HEK293 (cell line): ENCODE measurements at regions not wholly inside any gene's neighbourhood (a gene's known extent, or its start where the extent isn't known, plus 50 kb on each side); places are given as distances from the start of the nearest gene placed in this dataset.

ENCODE experiments used
- CTCF ChIA-PET: fragments of 350-600 bp; formaldehyde crosslinking; extraction: SDS; loops from one replicate; lab custom pipeline; 2021; ENCODE audit warnings: antibody characterized with exemption; lab: Yijun Ruan, JAX
- POLR2A ChIA-PET: fragments of 300-600 bp; formaldehyde crosslinking; extraction: SDS; loops from one replicate; lab custom pipeline; 2020; ENCODE audit warnings: antibody characterized with exemption, inconsistent platforms; lab: Yijun Ruan, JAX
- H3K27ac ChIP-seq: fragments of 200-500 bp; sonication (Bioruptor generic); 2 replicates; pipeline ENCODE4 v1.5.1; 2014; ENCODE audit warnings: low read depth, low read length, control low read depth, inconsistent platforms; ENCODE audit errors: extremely low read depth
- H3K36me3 ChIP-seq, 2 experiments: fragments of 200-500 bp in 1 of 2; sonication (Bioruptor generic) in 1 of 2; 1 replicate in 1 of 2; 2 replicates in 1 of 2; pipeline ENCODE4 v1.5.1; 2014 to 2017; ENCODE audit warnings: inconsistent platforms in 2 of 2, low read length in 2 of 2; ENCODE audit not compliant: control insufficient read depth in 2 of 2, insufficient read depth in 1 of 2
- H3K4me1 ChIP-seq: fragments of 200-500 bp; sonication (Bioruptor generic); 2 replicates; pipeline ENCODE4 v1.5.1; 2014; ENCODE audit warnings: mild to moderate bottlenecking, low read length, inconsistent platforms; ENCODE audit not compliant: control insufficient read depth, insufficient read depth
- H3K4me3 ChIP-seq: 2 replicates; pipeline ENCODE4 v1.5.1; 2011; ENCODE audit warnings: low read depth, mild to moderate bottlenecking, control low read depth, low read length, moderate library complexity
- H3K9me3 ChIP-seq: fragments of 200-500 bp; sonication (Bioruptor generic); 2 replicates; pipeline ENCODE4 v1.5.1; 2014; ENCODE audit warnings: low read depth, low read length, inconsistent platforms; ENCODE audit not compliant: control insufficient read depth, insufficient read depth
- BCL11B ChIP-seq: fragments of 450-650 bp; formaldehyde crosslinking; IDR thresholded peaks from 2 replicates; pipeline ENCODE4 v1.5.1; 2016; ENCODE audit warnings: low read depth, missing biosample characterization, missing genetic modification characterization
- GLI4 ChIP-seq: fragments of 450-650 bp; formaldehyde crosslinking; IDR thresholded peaks from 2 replicates; pipeline ENCODE4 v1.5.1; 2016; ENCODE audit warnings: missing biosample characterization, missing genetic modification characterization
- HOXA7 ChIP-seq: sonication (generic); formaldehyde crosslinking; IDR thresholded peaks from 2 replicates; pipeline ENCODE4 v1.8.1; 2022; ENCODE audit warnings: missing genetic modification reagents, borderline replicate concordance
- MEIS1 ChIP-seq: sonication (generic); formaldehyde crosslinking; IDR thresholded peaks from 2 replicates; pipeline ENCODE4 v1.8.1; 2022; ENCODE audit warnings: missing genetic modification reagents, mild to moderate bottlenecking, borderline replicate concordance
- REPIN1 ChIP-seq: fragments of 450-650 bp; formaldehyde crosslinking; IDR thresholded peaks from 2 replicates; pipeline ENCODE4 v1.5.1; 2017; ENCODE audit warnings: missing biosample characterization, missing genetic modification characterization, low read depth
- SCRT1 ChIP-seq: fragments of 450-650 bp; formaldehyde crosslinking; IDR thresholded peaks from 2 replicates; pipeline ENCODE4 v1.5.1; 2016; ENCODE audit warnings: missing biosample characterization, missing genetic modification characterization, borderline replicate concordance
- SP2 ChIP-seq: fragments of 450-650 bp; formaldehyde crosslinking; IDR thresholded peaks from 2 replicates; pipeline ENCODE4 v1.5.1; 2016; ENCODE audit warnings: missing biosample characterization, missing genetic modification characterization
- ZEB2 ChIP-seq: fragments of 450-650 bp; formaldehyde crosslinking; IDR thresholded peaks from 2 replicates; pipeline ENCODE4 v1.5.1; 2016; ENCODE audit warnings: missing biosample characterization, missing genetic modification characterization
- ZNF10 ChIP-seq: fragments of 450-650 bp; formaldehyde crosslinking; IDR thresholded peaks from 2 replicates; pipeline ENCODE4 v1.5.1; 2017; ENCODE audit warnings: missing biosample characterization, missing genetic modification characterization
- ZNF146 ChIP-seq: fragments of 450-650 bp; formaldehyde crosslinking; IDR thresholded peaks from 2 replicates; pipeline ENCODE4 v1.5.1; 2016; ENCODE audit warnings: missing biosample characterization, missing genetic modification characterization
- ZNF16 ChIP-seq: fragments of 450-650 bp; formaldehyde crosslinking; IDR thresholded peaks from 2 replicates; pipeline ENCODE4 v1.5.1; 2016; ENCODE audit warnings: low read depth, missing biosample characterization, missing genetic modification characterization
- ZNF23 ChIP-seq: fragments of 450-650 bp; formaldehyde crosslinking; IDR thresholded peaks from 2 replicates; pipeline ENCODE4 v1.5.1; 2016; ENCODE audit warnings: missing biosample characterization, missing genetic modification characterization, borderline replicate concordance
- ZNF324 ChIP-seq: fragments of 450-650 bp; formaldehyde crosslinking; IDR thresholded peaks from 2 replicates; pipeline ENCODE4 v1.5.1; 2016; ENCODE audit warnings: missing biosample characterization, missing genetic modification characterization
- ZNF354C ChIP-seq: fragments of 450-650 bp; formaldehyde crosslinking; IDR thresholded peaks from 2 replicates; pipeline ENCODE4 v1.5.1; 2016; ENCODE audit warnings: missing biosample characterization, missing genetic modification characterization, low read depth, borderline replicate concordance
- ZNF37A ChIP-seq: fragments of 450-650 bp; IDR thresholded peaks from 2 replicates; pipeline ENCODE4 v1.5.1; 2018; ENCODE audit warnings: missing biosample characterization, missing genetic modification characterization
- ZNF416 ChIP-seq: fragments of 450-650 bp; formaldehyde crosslinking; IDR thresholded peaks from 2 replicates; pipeline ENCODE4 v1.5.1; 2016; ENCODE audit warnings: missing biosample characterization, missing genetic modification characterization
- ZNF558 ChIP-seq: fragments of 450-650 bp; formaldehyde crosslinking; IDR thresholded peaks from 2 replicates; pipeline ENCODE4 v1.5.1; 2016; ENCODE audit warnings: missing biosample characterization, missing genetic modification characterization
- ZNF561 ChIP-seq: fragments of 450-650 bp; IDR thresholded peaks from 2 replicates; pipeline ENCODE4 v1.5.1; 2018; ENCODE audit warnings: missing biosample characterization, missing genetic modification characterization, borderline replicate concordance
- ZNF610 ChIP-seq: fragments of 450-650 bp; formaldehyde crosslinking; IDR thresholded peaks from 2 replicates; pipeline ENCODE4 v1.5.1; 2016; ENCODE audit warnings: missing biosample characterization, missing genetic modification characterization, borderline replicate concordance
- ZNF623 ChIP-seq: fragments of 450-650 bp; formaldehyde crosslinking; IDR thresholded peaks from 2 replicates; pipeline ENCODE4 v1.5.1; 2016; ENCODE audit warnings: missing biosample characterization, missing genetic modification characterization
- ZNF660 ChIP-seq: fragments of 450-650 bp; IDR thresholded peaks from 2 replicates; pipeline ENCODE4 v1.5.1; 2018; ENCODE audit warnings: missing biosample characterization, mild to moderate bottlenecking, missing genetic modification characterization
- ZNF670 ChIP-seq: fragments of 450-650 bp; formaldehyde crosslinking; IDR thresholded peaks from 2 replicates; pipeline ENCODE4 v1.5.1; 2016; ENCODE audit warnings: missing biosample characterization, missing genetic modification characterization, low read depth
- ZNF677 ChIP-seq: fragments of 450-650 bp; IDR thresholded peaks from 2 replicates; pipeline ENCODE4 v1.5.0; 2018; ENCODE audit warnings: missing biosample characterization, mild to moderate bottlenecking, missing genetic modification characterization, moderate library complexity
- ZNF701 ChIP-seq: fragments of 450-650 bp; formaldehyde crosslinking; IDR thresholded peaks from 2 replicates; pipeline ENCODE4 v1.5.1; 2016; ENCODE audit warnings: missing biosample characterization, missing genetic modification characterization
- ZNF747 ChIP-seq: fragments of 450-650 bp; formaldehyde crosslinking; IDR thresholded peaks from 2 replicates; pipeline ENCODE4 v1.5.1; 2016; ENCODE audit warnings: missing biosample characterization, missing genetic modification characterization
- TF ChIP-seq, protein P1 (sequence below): fragments of 450-650 bp; formaldehyde crosslinking; IDR thresholded peaks from 2 replicates; pipeline ENCODE4 v1.5.1; 2016; ENCODE audit warnings: missing biosample characterization, missing genetic modification characterization
- TF ChIP-seq, protein P2 (sequence below): fragments of 450-650 bp; formaldehyde crosslinking; IDR thresholded peaks from 2 replicates; pipeline ENCODE4 v1.5.1; 2016; ENCODE audit warnings: missing biosample characterization, missing genetic modification characterization
- TF ChIP-seq, protein P3 (sequence below): fragments of 450-650 bp; formaldehyde crosslinking; IDR thresholded peaks from 2 replicates; pipeline ENCODE4 v1.5.1; 2017; ENCODE audit warnings: missing biosample characterization, missing genetic modification characterization
- TF ChIP-seq, protein P4 (sequence below): fragments of 450-650 bp; formaldehyde crosslinking; IDR thresholded peaks from 2 replicates; pipeline ENCODE4 v1.5.1; 2016; ENCODE audit warnings: missing biosample characterization, missing genetic modification characterization

DNA sequence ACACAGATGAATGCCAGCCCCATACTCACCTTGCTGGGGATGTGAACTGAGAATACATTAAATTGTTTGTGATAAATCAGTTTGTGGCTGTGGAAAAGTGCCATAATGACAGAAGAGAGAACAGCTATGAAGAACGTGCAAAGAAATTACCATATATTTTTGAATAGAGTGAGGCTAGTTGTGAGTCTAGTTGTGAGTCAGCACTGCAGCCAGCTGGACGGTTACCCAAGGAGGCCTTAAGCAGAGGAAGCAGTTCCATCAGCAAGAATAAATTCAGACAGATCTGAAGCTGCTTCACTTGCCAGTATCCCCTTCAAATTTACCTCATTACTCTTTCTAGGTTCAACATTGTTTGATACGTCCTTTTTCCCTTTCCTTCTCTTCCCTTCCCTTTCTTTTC, 446.0 kb downstream of the MTRR start:
- Histone ChIP-seq H3K27ac (no peak overlapping the region), H3K4me3 (no peak overlapping the region), H3K9me3 (no peaks in the 10 kb centered on the region), H3K4me1 (no peaks in the 10 kb centered on the region), H3K36me3 (no peaks in the 10 kb centered on the region)
- TF ChIP-seq ZNF23 (no peak), ZNF610 (tag by site-specific recombination) (no peak), HOXA7 (CRISPR knock-in tag) (no peak), GLI4 (tag by site-specific recombination) (no peak), ZNF416 (no peak), REPIN1 (tag by site-specific recombination) (no peak), ZNF10 (no peak), ZNF660 (no peak), SCRT1 (no peak), ZNF354C (tag by site-specific recombination) (no peak), ZNF670 (tag by site-specific recombination) (no peak), ZNF701 (tag by site-specific recombination) (no peak), ZNF146 (tag by site-specific recombination) (no peak), ZNF16 (tag by site-specific recombination) (no peak), ZNF623 (no peak), ZNF324 (no peak)
- TF ChIP-seq, protein P1, sequence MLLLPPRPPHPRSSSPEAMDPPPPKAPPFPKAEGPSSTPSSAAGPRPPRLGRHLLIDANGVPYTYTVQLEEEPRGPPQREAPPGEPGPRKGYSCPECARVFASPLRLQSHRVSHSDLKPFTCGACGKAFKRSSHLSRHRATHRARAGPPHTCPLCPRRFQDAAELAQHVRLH, result no peak
- TF ChIP-seq, protein P2, sequence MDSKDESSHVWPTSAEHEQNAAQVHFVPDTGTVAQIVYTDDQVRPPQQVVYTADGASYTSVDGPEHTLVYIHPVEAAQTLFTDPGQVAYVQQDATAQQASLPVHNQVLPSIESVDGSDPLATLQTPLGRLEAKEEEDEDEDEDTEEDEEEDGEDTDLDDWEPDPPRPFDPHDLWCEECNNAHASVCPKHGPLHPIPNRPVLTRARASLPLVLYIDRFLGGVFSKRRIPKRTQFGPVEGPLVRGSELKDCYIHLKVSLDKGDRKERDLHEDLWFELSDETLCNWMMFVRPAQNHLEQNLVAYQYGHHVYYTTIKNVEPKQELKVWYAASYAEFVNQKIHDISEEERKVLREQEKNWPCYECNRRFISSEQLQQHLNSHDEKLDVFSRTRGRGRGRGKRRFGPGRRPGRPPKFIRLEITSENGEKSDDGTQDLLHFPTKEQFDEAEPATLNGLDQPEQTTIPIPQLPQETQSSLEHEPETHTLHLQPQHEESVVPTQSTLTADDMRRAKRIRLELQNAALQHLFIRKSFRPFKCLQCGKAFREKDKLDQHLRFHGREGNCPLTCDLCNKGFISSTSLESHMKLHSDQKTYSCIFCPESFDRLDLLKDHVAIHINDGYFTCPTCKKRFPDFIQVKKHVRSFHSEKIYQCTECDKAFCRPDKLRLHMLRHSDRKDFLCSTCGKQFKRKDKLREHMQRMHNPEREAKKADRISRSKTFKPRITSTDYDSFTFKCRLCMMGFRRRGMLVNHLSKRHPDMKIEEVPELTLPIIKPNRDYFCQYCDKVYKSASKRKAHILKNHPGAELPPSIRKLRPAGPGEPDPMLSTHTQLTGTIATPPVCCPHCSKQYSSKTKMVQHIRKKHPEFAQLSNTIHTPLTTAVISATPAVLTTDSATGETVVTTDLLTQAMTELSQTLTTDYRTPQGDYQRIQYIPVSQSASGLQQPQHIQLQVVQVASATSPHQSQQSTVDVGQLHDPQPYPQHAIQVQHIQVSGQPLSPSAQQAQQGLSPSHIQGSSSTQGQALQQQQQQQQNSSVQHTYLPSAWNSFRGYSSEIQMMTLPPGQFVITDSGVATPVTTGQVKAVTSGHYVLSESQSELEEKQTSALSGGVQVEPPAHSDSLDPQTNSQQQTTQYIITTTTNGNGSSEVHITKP (tag by site-specific recombination), result no peak
- CTCF ChIA-PET, result no interaction called here
- POLR2A ChIA-PET, result no interaction called here

DNA sequence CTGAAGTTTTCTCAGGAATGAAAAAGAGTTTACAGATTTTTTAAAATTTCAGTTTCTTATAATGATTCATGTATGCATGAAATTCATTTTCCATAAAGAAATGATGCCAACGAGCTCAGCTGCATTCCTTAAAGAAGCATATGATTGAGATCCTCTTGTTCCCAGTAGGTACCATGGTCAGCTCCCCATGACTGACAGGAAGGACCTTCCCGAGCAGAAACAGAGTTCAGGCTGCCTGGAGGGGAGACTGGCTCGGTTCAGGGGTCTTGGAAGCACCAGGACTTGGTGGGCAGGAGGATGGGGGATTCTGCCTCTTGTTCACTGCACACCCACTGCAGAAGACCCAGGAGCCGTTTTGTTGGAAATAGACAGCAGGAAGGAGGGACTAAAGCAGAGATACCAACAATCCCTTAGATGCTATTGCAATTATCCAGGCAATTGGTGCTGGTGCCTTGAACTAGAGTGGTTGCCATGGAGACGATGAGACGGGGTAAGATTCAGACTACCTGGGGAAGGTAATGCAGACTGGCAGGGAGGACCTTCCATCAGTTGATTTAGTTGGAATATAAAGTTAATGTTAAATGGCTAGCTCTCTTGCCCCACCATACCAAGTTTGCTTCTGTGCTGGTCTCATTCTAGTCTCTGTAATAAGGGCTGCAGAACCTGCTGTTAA, 447.8 kb downstream of the MTRR start:
- Histone ChIP-seq H3K4me3 (no peak overlapping the region), H3K27ac (no peak overlapping the region), H3K4me1 (no peaks in the 10 kb centered on the region), H3K36me3 (no peaks in the 10 kb centered on the region), H3K9me3 (no peaks in the 10 kb centered on the region)
- CTCF ChIA-PET, result interaction anchor here (0.5 kb wide), 1 partner anchor 19 kb away, joined by 3 read pairs; no protein-coding TSS in a partner anchor
- POLR2A ChIA-PET, result no interaction called here
- TF ChIP-seq SP2 (0 out of 2 replicates have a peak, but pooled peaks have one; percentile 4), MEIS1 (CRISPR knock-in tag) (no peak), BCL11B (tag by site-specific recombination) (no peak), ZNF677 (tag by site-specific recombination) (no peak), ZEB2 (tag by site-specific recombination) (no peak), HOXA7 (CRISPR knock-in tag) (no peak), ZNF558 (tag by site-specific recombination) (no peak), ZNF747 (tag by site-specific recombination) (no peak), ZNF561 (tag by site-specific recombination) (no peak), ZNF37A (tag by site-specific recombination) (no peak)
- TF ChIP-seq, protein P3, sequence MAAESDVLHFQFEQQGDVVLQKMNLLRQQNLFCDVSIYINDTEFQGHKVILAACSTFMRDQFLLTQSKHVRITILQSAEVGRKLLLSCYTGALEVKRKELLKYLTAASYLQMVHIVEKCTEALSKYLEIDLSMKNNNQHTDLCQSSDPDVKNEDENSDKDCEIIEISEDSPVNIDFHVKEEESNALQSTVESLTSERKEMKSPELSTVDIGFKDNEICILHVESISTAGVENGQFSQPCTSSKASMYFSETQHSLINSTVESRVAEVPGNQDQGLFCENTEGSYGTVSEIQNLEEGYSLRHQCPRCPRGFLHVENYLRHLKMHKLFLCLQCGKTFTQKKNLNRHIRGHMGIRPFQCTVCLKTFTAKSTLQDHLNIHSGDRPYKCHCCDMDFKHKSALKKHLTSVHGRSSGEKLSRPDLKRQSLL (tag by site-specific recombination), result no peak
- TF ChIP-seq, protein P4, sequence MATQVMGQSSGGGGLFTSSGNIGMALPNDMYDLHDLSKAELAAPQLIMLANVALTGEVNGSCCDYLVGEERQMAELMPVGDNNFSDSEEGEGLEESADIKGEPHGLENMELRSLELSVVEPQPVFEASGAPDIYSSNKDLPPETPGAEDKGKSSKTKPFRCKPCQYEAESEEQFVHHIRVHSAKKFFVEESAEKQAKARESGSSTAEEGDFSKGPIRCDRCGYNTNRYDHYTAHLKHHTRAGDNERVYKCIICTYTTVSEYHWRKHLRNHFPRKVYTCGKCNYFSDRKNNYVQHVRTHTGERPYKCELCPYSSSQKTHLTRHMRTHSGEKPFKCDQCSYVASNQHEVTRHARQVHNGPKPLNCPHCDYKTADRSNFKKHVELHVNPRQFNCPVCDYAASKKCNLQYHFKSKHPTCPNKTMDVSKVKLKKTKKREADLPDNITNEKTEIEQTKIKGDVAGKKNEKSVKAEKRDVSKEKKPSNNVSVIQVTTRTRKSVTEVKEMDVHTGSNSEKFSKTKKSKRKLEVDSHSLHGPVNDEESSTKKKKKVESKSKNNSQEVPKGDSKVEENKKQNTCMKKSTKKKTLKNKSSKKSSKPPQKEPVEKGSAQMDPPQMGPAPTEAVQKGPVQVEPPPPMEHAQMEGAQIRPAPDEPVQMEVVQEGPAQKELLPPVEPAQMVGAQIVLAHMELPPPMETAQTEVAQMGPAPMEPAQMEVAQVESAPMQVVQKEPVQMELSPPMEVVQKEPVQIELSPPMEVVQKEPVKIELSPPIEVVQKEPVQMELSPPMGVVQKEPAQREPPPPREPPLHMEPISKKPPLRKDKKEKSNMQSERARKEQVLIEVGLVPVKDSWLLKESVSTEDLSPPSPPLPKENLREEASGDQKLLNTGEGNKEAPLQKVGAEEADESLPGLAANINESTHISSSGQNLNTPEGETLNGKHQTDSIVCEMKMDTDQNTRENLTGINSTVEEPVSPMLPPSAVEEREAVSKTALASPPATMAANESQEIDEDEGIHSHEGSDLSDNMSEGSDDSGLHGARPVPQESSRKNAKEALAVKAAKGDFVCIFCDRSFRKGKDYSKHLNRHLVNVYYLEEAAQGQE (tag by site-specific recombination), result peak; percentile 90
